ENCODE measurements at regions not wholly inside any gene's neighbourhood (a gene's known extent, or its start where the extent isn't known, plus 50 kb on each side); places are given as distances from the start of the nearest gene placed in this dataset.

DNA sequence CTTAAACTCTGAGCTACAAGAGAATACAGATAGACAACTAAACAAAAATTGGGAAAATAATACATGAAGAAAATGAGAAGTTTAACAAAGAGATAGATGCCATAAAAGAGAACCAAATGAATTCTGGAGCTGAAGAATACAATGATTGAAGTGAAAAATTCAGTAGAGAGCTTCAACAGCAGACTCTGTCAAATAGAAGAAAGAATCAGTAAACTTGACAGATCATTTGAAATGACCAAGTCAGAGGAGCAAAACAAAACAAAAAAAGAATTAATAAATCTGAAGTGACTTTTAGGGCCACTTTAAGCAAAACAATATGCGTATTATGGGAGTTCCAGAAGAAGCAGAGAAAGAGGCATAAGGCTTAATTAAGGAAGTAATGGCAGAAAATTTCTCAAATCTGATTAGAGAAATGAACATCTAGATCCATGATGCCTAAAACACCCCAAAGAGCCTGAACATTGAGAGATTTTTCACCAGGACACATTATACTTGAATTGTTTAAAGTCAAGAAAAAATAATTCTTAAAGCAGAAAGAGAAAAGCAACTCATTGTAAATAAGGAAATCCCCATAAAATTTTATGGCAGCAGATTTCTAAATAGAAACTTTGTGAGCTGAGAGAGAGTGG lies 61.0 kb upstream of the RNU6-8 start:
- Mint-ChIP-seq H3K4me1 (ENCODE audit: unreplicated experiment) (peaks cover 11% of the 10 kb centered on the region), H3K4me3 (no peak overlapping the region), H3K9me3 (peaks cover 13% of the 10 kb centered on the region), H3K27me3 (no peaks in the 10 kb centered on the region), H3K36me3 (peaks cover 4% of the 10 kb centered on the region), H3K27ac (no peak overlapping the region)
- TF ChIP-seq, protein P1, sequence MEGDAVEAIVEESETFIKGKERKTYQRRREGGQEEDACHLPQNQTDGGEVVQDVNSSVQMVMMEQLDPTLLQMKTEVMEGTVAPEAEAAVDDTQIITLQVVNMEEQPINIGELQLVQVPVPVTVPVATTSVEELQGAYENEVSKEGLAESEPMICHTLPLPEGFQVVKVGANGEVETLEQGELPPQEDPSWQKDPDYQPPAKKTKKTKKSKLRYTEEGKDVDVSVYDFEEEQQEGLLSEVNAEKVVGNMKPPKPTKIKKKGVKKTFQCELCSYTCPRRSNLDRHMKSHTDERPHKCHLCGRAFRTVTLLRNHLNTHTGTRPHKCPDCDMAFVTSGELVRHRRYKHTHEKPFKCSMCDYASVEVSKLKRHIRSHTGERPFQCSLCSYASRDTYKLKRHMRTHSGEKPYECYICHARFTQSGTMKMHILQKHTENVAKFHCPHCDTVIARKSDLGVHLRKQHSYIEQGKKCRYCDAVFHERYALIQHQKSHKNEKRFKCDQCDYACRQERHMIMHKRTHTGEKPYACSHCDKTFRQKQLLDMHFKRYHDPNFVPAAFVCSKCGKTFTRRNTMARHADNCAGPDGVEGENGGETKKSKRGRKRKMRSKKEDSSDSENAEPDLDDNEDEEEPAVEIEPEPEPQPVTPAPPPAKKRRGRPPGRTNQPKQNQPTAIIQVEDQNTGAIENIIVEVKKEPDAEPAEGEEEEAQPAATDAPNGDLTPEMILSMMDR (conservative IDR thresholded peaks at IDR 0.05), result no peak
- no peak for DNase-seq (ENCODE audit: extremely low spot score, unreplicated experiment)

DNA sequence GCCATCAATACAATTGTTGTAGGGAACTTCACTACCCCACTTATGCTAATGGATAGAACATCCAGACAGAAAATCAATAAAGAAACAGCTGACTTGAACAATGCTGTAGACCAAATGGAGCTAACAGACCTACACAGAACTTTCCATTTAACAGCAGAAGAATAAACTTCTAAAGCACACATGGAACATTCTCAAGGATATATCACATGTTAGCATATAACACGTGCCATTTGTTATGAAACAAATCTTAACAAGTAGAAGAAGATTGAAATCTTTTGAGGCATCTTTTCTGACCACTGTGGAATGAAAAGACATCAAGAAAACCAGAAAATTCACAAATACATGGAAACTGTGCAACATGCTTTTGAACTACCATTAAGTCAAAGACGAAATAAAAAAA lies 62.5 kb upstream of the RNU6-8 start:
- TF ChIP-seq, protein P1 (conservative IDR thresholded peaks at IDR 0.05), result no peak
- H3K9me3 Mint-ChIP-seq, result peaks cover 13% of the 10 kb centered on the region
- H3K4me3 Mint-ChIP-seq, result no peak overlapping the region
- no peaks in the 10 kb centered on the region for H3K27me3 Mint-ChIP-seq
- no peaks in the 10 kb centered on the region for H3K4me1 Mint-ChIP-seq (ENCODE audit: unreplicated experiment)
- no peak for DNase-seq (ENCODE audit: extremely low spot score, unreplicated experiment)
- H3K27ac Mint-ChIP-seq, result no peak overlapping the region
- peaks cover 4% of the 10 kb centered on the region for H3K36me3 Mint-ChIP-seq

DNA sequence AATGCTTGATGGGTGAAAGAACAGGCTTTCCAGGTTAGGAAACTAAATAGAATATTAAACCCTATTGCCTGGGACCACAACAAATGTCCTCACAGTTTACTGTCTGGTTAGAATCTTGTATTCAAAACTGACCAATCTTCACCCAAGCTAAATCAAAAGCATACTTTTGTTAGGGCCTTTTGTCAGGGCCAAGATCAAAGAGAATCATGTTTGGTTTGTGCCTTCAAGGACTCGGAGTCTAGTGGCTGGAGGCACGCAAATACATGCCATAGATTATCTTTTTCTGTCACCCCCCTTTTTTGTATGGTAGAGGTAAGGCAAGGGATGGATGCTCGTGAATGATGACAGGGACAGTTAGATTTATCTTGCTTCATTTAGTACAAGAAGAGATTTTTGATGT lies 51.1 kb upstream of the AKAP6 start:
- peaks cover 6% of the 10 kb centered on the region for H3K36me3 Mint-ChIP-seq
- H3K27ac Mint-ChIP-seq, result no peak overlapping the region
- peaks cover 3% of the 10 kb centered on the region for H3K27me3 Mint-ChIP-seq
- H3K4me3 Mint-ChIP-seq, result no peak overlapping the region
- DNase-seq (ENCODE audit: extremely low spot score, unreplicated experiment), result no peak
- TF ChIP-seq, protein P1 (conservative IDR thresholded peaks at IDR 0.05), result no peak
- peaks cover 7% of the 10 kb centered on the region for H3K9me3 Mint-ChIP-seq
- H3K4me1 Mint-ChIP-seq (ENCODE audit: unreplicated experiment), result no peaks in the 10 kb centered on the region
